GM23338 (cell line): ENCODE measurements at regions not wholly inside any gene's neighbourhood (a gene's known extent, or its start where the extent isn't known, plus 50 kb on each side); places are given as distances from the start of the nearest gene placed in this dataset.

Source experiments
- ATAC-seq: fragments of 200-7000 bp; cut with Tn5 transposase; 3 replicates; pipeline ENCODE4 v1.9.1; 2020
- DNase-seq: peaks from one replicate; pipeline ENCODE4 v3.0.0-alpha.2; 2015; ENCODE audit warnings: low spot score
- H2AFZ ChIP-seq: fragments of 200-600 bp; sonication (generic); 2 replicates; pipeline ENCODE4 v1.8.0; 2016; ENCODE audit warnings: antibody characterized with exemption, mild to moderate bottlenecking, moderate library complexity
- H3F3A ChIP-seq: fragments of 200-600 bp; sonication (generic); replicated peaks from 2 replicates; pipeline ENCODE4 v1.8.0; 2017; ENCODE audit warnings: antibody characterized with exemption, mixed run types, low read depth
- H3K27ac ChIP-seq: fragments of 200-600 bp; sonication (generic); 2 replicates; pipeline ENCODE4 v1.6.1; 2016; ENCODE audit warnings: low read depth
- H3K27me3 ChIP-seq: fragments of 200-600 bp; sonication (generic); 2 replicates; pipeline ENCODE4 v1.8.0; 2016; ENCODE audit warnings: mild to moderate bottlenecking, mixed run types, moderate library complexity; ENCODE audit not compliant: insufficient read depth
- H3K36me3 ChIP-seq: fragments of 200-600 bp; sonication (generic); 2 replicates; pipeline ENCODE4 v1.8.0; 2016; ENCODE audit warnings: mild to moderate bottlenecking; ENCODE audit not compliant: insufficient read depth
- H3K4me1 ChIP-seq: fragments of 200-600 bp; sonication (generic); 2 replicates; pipeline ENCODE4 v1.8.0; 2016; ENCODE audit warnings: mild to moderate bottlenecking, moderate library complexity; ENCODE audit not compliant: insufficient read depth
- H3K4me2 ChIP-seq: fragments of 200-600 bp; sonication (generic); 2 replicates; pipeline ENCODE4 v1.7.1; 2017; ENCODE audit warnings: mixed run types
- H3K4me3 ChIP-seq: fragments of 200-600 bp; sonication (generic); 2 replicates; pipeline ENCODE4 v1.6.1; 2016; ENCODE audit warnings: mixed run types
- H3K79me2 ChIP-seq: fragments of 200-600 bp; sonication (generic); replicated peaks from 2 replicates; pipeline ENCODE4 v1.8.0; 2017; ENCODE audit warnings: mild to moderate bottlenecking; ENCODE audit not compliant: insufficient read depth
- H3K9me2 ChIP-seq: fragments of 200-600 bp; sonication (generic); 2 replicates; pipeline ENCODE4 v1.8.0; 2017; ENCODE audit not compliant: insufficient read depth
- H4K20me1 ChIP-seq: fragments of 200-600 bp; sonication (generic); replicated peaks from 2 replicates; pipeline ENCODE4 v1.8.0; 2017; ENCODE audit warnings: mild to moderate bottlenecking; ENCODE audit not compliant: insufficient read depth
- H3K27ac Mint-ChIP-seq: 2 replicates; pipeline ENCODE4 v1.8.0; 2020; ENCODE audit warnings: inconsistent platforms, mild to moderate bottlenecking, moderate library complexity, mixed read lengths
- H3K27me3 Mint-ChIP-seq: 3 replicates; pipeline ENCODE4 v1.8.0; 2022; ENCODE audit warnings: low read depth, mild to moderate bottlenecking, moderate library complexity, mixed read lengths, inconsistent platforms; ENCODE audit not compliant: insufficient read depth, poor library complexity
- H3K36me3 Mint-ChIP-seq: 3 replicates; pipeline ENCODE4 v1.8.0; 2021; ENCODE audit warnings: low read depth, mild to moderate bottlenecking, inconsistent platforms, moderate library complexity, mixed read lengths
- H3K4me1 Mint-ChIP-seq: 3 replicates; pipeline ENCODE4 v1.8.0; 2020; ENCODE audit warnings: mild to moderate bottlenecking, inconsistent platforms, mixed read lengths
- H3K4me3 Mint-ChIP-seq: 3 replicates; pipeline ENCODE4 v1.8.0; 2021; ENCODE audit warnings: moderate library complexity, mild to moderate bottlenecking, inconsistent platforms, mixed read lengths
- H3K9me3 Mint-ChIP-seq: 3 replicates; pipeline ENCODE4 v1.8.0; 2020; ENCODE audit warnings: moderate library complexity, mild to moderate bottlenecking, inconsistent platforms, mixed read lengths
- CTCF ChIP-seq, 2 experiments: fragments of 200-600 bp in 1 of 2; sonication (generic) in 1 of 2; conservative IDR thresholded peaks; 2 replicates each; pipeline versions ENCODE4 v1.5.1 to v1.6.1; 2016 to 2017; ENCODE audit warnings: antibody characterized with exemption in 2 of 2, low read depth in 2 of 2, mild to moderate bottlenecking in 2 of 2, moderate library complexity in 1 of 2
- ETS1 ChIP-seq: IDR thresholded peaks from 2 replicates; pipeline ENCODE4 v1.6.1; 2016; ENCODE audit warnings: antibody characterized with exemption
- EZH2 ChIP-seq: fragments of 200-600 bp; sonication (generic); IDR thresholded peaks from one replicate; pipeline ENCODE4 v1.8.0; 2017; ENCODE audit warnings: antibody characterized with exemption, mild to moderate bottlenecking, low read depth; ENCODE audit not compliant: unreplicated experiment
- EZH2phosphoT487 ChIP-seq: fragments of 200-600 bp; sonication (generic); IDR thresholded peaks from one replicate; pipeline ENCODE4 v1.8.1; 2018; ENCODE audit warnings: antibody characterized with exemption; ENCODE audit not compliant: unreplicated experiment
- JUNB ChIP-seq: IDR thresholded peaks from one replicate; pipeline ENCODE4 v1.6.1; 2016; ENCODE audit warnings: antibody characterized with exemption; ENCODE audit not compliant: unreplicated experiment
- NANOG ChIP-seq: IDR thresholded peaks from 2 replicates; pipeline ENCODE4 v1.6.1; 2016; ENCODE audit warnings: antibody characterized with exemption, borderline replicate concordance
- POLR2AphosphoS5 ChIP-seq: IDR thresholded peaks from 2 replicates; pipeline ENCODE4 v1.6.1; 2016; ENCODE audit warnings: antibody characterized with exemption, low read depth
- REST ChIP-seq: IDR thresholded peaks from one replicate; pipeline ENCODE4 v1.6.1; 2018; ENCODE audit warnings: antibody characterized with exemption; ENCODE audit not compliant: unreplicated experiment
- STAT1 ChIP-seq: IDR thresholded peaks from one replicate; pipeline ENCODE4 v1.6.1; 2016; ENCODE audit warnings: antibody characterized with exemption; ENCODE audit not compliant: unreplicated experiment
- ZNF114 ChIP-seq: fragments of 250-450 bp; sonication (Bioruptor Pico); IDR thresholded peaks from 2 replicates; pipeline ENCODE4 v1.5.0; 2020; ENCODE audit warnings: mild to moderate bottlenecking, moderate library complexity
- ZNF331 ChIP-seq: fragments of 250-450 bp; sonication (Bioruptor Pico); IDR thresholded peaks from 2 replicates; pipeline ENCODE4 v1.5.0; 2020; ENCODE audit warnings: low read depth, mild to moderate bottlenecking, moderate library complexity
- ZNF462 ChIP-seq: fragments of 250-450 bp; sonication (Bioruptor Pico); IDR thresholded peaks from 2 replicates; pipeline ENCODE4 v1.5.0; 2020; ENCODE audit warnings: mild to moderate bottlenecking, moderate library complexity

GRCh38 chr7:118129041-118129795 is 54.7 kb upstream of the LSM8 start:
- Histone ChIP-seq H4K20me1 (no peaks in the 10 kb centered on the region), H3K4me2 (no peak overlapping the region), H3K79me2 (no peaks in the 10 kb centered on the region), H3K4me3 (no peak overlapping the region), H3K4me1 (no peaks in the 10 kb centered on the region), H3K9me2 (no peaks in the 10 kb centered on the region), H3K36me3 (no peaks in the 10 kb centered on the region), H3K27ac (no peak overlapping the region), H3K27me3 (no peaks in the 10 kb centered on the region), H2AFZ (no peak overlapping the region), H3F3A (no peaks in the 10 kb centered on the region)
- Mint-ChIP-seq H3K27me3 (no peaks in the 10 kb centered on the region), H3K36me3 (peaks cover 15% of the 10 kb centered on the region), H3K27ac (no peak overlapping the region), H3K9me3 (peaks cover 25% of the 10 kb centered on the region), H3K4me1 (no peaks in the 10 kb centered on the region), H3K4me3 (no peak overlapping the region)
- ATAC-seq: no peak
- TF ChIP-seq REST: no peak
- TF ChIP-seq ZNF114 (CRISPR knock-in tag): no peak
- no peak for TF ChIP-seq JUNB
- no peak for TF ChIP-seq ZNF331 (CRISPR knock-in tag)
- TF ChIP-seq EZH2phosphoT487: no peak
- no peak for TF ChIP-seq ZNF462
- no peak for TF ChIP-seq POLR2AphosphoS5
- TF ChIP-seq CTCF (conservative IDR thresholded peaks at IDR 0.05; ENCODE audit: low read depth in 2 of 2): no peak
- no peak for TF ChIP-seq NANOG
- no peak for TF ChIP-seq EZH2
- no peak for TF ChIP-seq ETS1
- no peak for TF ChIP-seq STAT1
- no peak for DNase-seq
